Liver (tissue), 3 donors: ENCODE measurements at regions not wholly inside any gene's neighbourhood (a gene's known extent, or its start where the extent isn't known, plus 50 kb on each side); places are given as distances from the start of the nearest gene placed in this dataset.
"Not testable (repeated sequence)": the region's sequence is repeated elsewhere in the genome, so short reads cannot be mapped to it uniquely, and the experiment has no call there.

ENCODE experiments used
- CTCF ChIP-seq: fragments of 150-350 bp; IDR thresholded peaks from 2 replicates; pipeline ENCODE4 v1.5.1; 2017; ENCODE audit warnings: improper control_type of control experiment, low read depth, low read length; ENCODE audit not compliant: missing input control
- FOXA2 ChIP-seq: IDR thresholded peaks from 2 replicates; pipeline ENCODE4 v1.6.1; 2016; ENCODE audit warnings: antibody characterized with exemption
- MAX ChIP-seq: IDR thresholded peaks from 2 replicates; pipeline ENCODE4 v1.6.1; 2016; ENCODE audit warnings: antibody characterized with exemption
- RAD21 ChIP-seq, 2 donors: IDR thresholded peaks; 2 replicates each; pipeline ENCODE4 v1.6.1; 2016; ENCODE audit warnings: antibody characterized with exemption in 2 of 2, mild to moderate bottlenecking in 2 of 2
- REST ChIP-seq: IDR thresholded peaks from 2 replicates; pipeline ENCODE4 v1.6.1; 2016; ENCODE audit warnings: antibody characterized with exemption, mild to moderate bottlenecking
- RXRA ChIP-seq, 2 donors: IDR thresholded peaks; 2 replicates each; pipeline ENCODE4 v1.6.1; 2017 to 2018; ENCODE audit warnings: antibody characterized with exemption in 2 of 2, mild to moderate bottlenecking in 1 of 2
- SP1 ChIP-seq: IDR thresholded peaks from 2 replicates; pipeline ENCODE4 v1.6.1; 2018; ENCODE audit warnings: antibody characterized with exemption, mild to moderate bottlenecking
- YY1 ChIP-seq: IDR thresholded peaks from 2 replicates; pipeline ENCODE4 v1.6.1; 2016; ENCODE audit warnings: antibody characterized with exemption, mild to moderate bottlenecking
- ZBTB33 ChIP-seq: IDR thresholded peaks from 2 replicates; pipeline ENCODE4 v1.6.1; 2016; ENCODE audit warnings: antibody characterized with exemption
- donor health status: healthy.
- donor health status: healthy.

GRCh38 chr1:120250756-120251155 lies 74.4 kb upstream of the SEC22B start:
- TF ChIP-seq CTCF; SP1; RAD21 (IDR thresholded peaks at IDR 0.05); ZBTB33; FOXA2; REST; MAX; YY1; RXRA (IDR thresholded peaks at IDR 0.05): not testable (repeated sequence)
